WTC11 (cell line): ENCODE measurements at regions not wholly inside any gene's neighbourhood (a gene's known extent, or its start where the extent isn't known, plus 50 kb on each side); places are given as distances from the start of the nearest gene placed in this dataset.

Source experiments
- ATAC-seq: fragments of 200-7000 bp; cut with Tn5 transposase; 2 replicates; pipeline ENCODE4 v1.10.0; 2021; ENCODE audit warnings: mild to moderate bottlenecking, moderate library complexity
- CTCF ChIA-PET: fragments of 300-600 bp; sonication (Branson Sonifier 250); formaldehyde crosslinking; loops from one replicate; lab custom pipeline; 2021; ENCODE audit warnings: antibody characterized with exemption; lab: Charles Lee
- POLR2A ChIA-PET: fragments of 350-600 bp; sonication (Branson Sonifier 250); formaldehyde crosslinking; loops from one replicate; lab custom pipeline; 2021; ENCODE audit warnings: antibody characterized with exemption; lab: Charles Lee
- DNase-seq: peaks from one replicate; pipeline ENCODE4 v3.0.0; 2021; ENCODE audit warnings: low spot score
- H3K27ac Mint-ChIP-seq: 2 replicates; pipeline ENCODE4 v1.8.0; 2021; ENCODE audit warnings: mixed read lengths
- H3K27me3 Mint-ChIP-seq: 2 replicates; pipeline ENCODE4 v1.8.0; 2021; ENCODE audit warnings: low read depth, mild to moderate bottlenecking, moderate library complexity, mixed read lengths
- H3K36me3 Mint-ChIP-seq: 2 replicates; pipeline ENCODE4 v1.8.0; 2021; ENCODE audit warnings: mixed read lengths
- H3K4me1 Mint-ChIP-seq: 2 replicates; pipeline ENCODE4 v1.8.0; 2022; ENCODE audit warnings: mixed read lengths
- H3K4me3 Mint-ChIP-seq: 2 replicates; pipeline ENCODE4 v1.8.0; 2021; ENCODE audit warnings: mild to moderate bottlenecking, moderate library complexity, mixed read lengths
- H3K9me3 Mint-ChIP-seq: 2 replicates; pipeline ENCODE4 v1.8.0; 2021; ENCODE audit warnings: mixed read lengths
- CTCF ChIP-seq: fragments of 200-600 bp; IDR thresholded peaks from 2 replicates; pipeline ENCODE4 v1.8.0; 2022; ENCODE audit warnings: antibody characterized with exemption
- ERG ChIP-seq: fragments of 250-450 bp; sonication (Bioruptor Pico); IDR thresholded peaks from 2 replicates; pipeline ENCODE4 v1.8.0; 2021; ENCODE audit warnings: mild to moderate bottlenecking
- ETV6 ChIP-seq: sonication (generic); formaldehyde crosslinking; IDR thresholded peaks from 2 replicates; pipeline ENCODE4 v1.8.1; 2022; ENCODE audit warnings: mild to moderate bottlenecking, missing genetic modification reagents
- GABPB1 ChIP-seq: sonication (generic); formaldehyde crosslinking; IDR thresholded peaks from 2 replicates; pipeline ENCODE4 v1.8.1; 2023; ENCODE audit warnings: mild to moderate bottlenecking, missing genetic modification reagents
- GRHL2 ChIP-seq: fragments of 250-450 bp; sonication (Bioruptor Pico); IDR thresholded peaks from 2 replicates; pipeline ENCODE4 v1.8.0; 2022; ENCODE audit warnings: mild to moderate bottlenecking, moderate library complexity; ENCODE audit not compliant: insufficient replicate concordance, severe bottlenecking
- HMGA2 ChIP-seq: fragments of 250-450 bp; sonication (Bioruptor Pico); IDR thresholded peaks from 2 replicates; pipeline ENCODE4 v1.4.0; 2021; ENCODE audit warnings: mild to moderate bottlenecking, moderate library complexity
- JUN ChIP-seq: sonication (generic); formaldehyde crosslinking; IDR thresholded peaks from 2 replicates; pipeline ENCODE4 v1.8.0; 2023; ENCODE audit warnings: mild to moderate bottlenecking, missing genetic modification reagents
- KAT7 ChIP-seq: sonication (generic); formaldehyde crosslinking; IDR thresholded peaks from 2 replicates; pipeline ENCODE4 v1.8.1; 2023; ENCODE audit warnings: missing genetic modification reagents, mild to moderate bottlenecking, borderline replicate concordance
- MYBL2 ChIP-seq: sonication (generic); formaldehyde crosslinking; IDR thresholded peaks from 2 replicates; pipeline ENCODE4 v1.8.1; 2023; ENCODE audit warnings: mild to moderate bottlenecking, moderate library complexity, missing genetic modification reagents
- NFE2L1 ChIP-seq: sonication (generic); formaldehyde crosslinking; IDR thresholded peaks from 2 replicates; pipeline ENCODE4 v1.8.1; 2023; ENCODE audit warnings: missing genetic modification reagents
- NFYB ChIP-seq: sonication (generic); formaldehyde crosslinking; conservative IDR thresholded peaks from 2 replicates; pipeline ENCODE4 v1.8.0; 2022; ENCODE audit warnings: low read depth, missing genetic modification reagents
- PRRX2 ChIP-seq: fragments of 250-450 bp; sonication (Bioruptor Pico); IDR thresholded peaks from 2 replicates; pipeline ENCODE4 v1.8.0; 2021; ENCODE audit warnings: mild to moderate bottlenecking
- RORB ChIP-seq: fragments of 250-450 bp; sonication (Bioruptor Pico); IDR thresholded peaks from 2 replicates; pipeline ENCODE4 v1.9.0; 2021; ENCODE audit warnings: mild to moderate bottlenecking
- TCF7 ChIP-seq: sonication (generic); formaldehyde crosslinking; IDR thresholded peaks from 2 replicates; pipeline ENCODE4 v1.8.0; 2022; ENCODE audit warnings: mild to moderate bottlenecking, low read depth, missing genetic modification reagents, moderate library complexity
- TEAD1 ChIP-seq: sonication (generic); formaldehyde crosslinking; IDR thresholded peaks from 2 replicates; pipeline ENCODE4 v1.8.0; 2022; ENCODE audit warnings: mild to moderate bottlenecking, missing genetic modification reagents
- USF1 ChIP-seq: sonication (generic); formaldehyde crosslinking; IDR thresholded peaks from 2 replicates; pipeline ENCODE4 v1.8.0; 2022; ENCODE audit warnings: mild to moderate bottlenecking, missing genetic modification reagents
- ZMAT4 ChIP-seq: fragments of 250-450 bp; sonication (Bioruptor Pico); IDR thresholded peaks from 2 replicates; pipeline ENCODE4 v1.9.0; 2021; ENCODE audit warnings: mild to moderate bottlenecking
- ZNF317 ChIP-seq: sonication (generic); formaldehyde crosslinking; IDR thresholded peaks from 2 replicates; pipeline ENCODE4 v1.8.1; 2023; ENCODE audit warnings: low read depth, mild to moderate bottlenecking, moderate library complexity, missing genetic modification reagents, borderline replicate concordance
- ZNF423 ChIP-seq: fragments of 250-450 bp; sonication (Bioruptor Pico); IDR thresholded peaks from 2 replicates; pipeline ENCODE4 v2.1.2; 2022; ENCODE audit warnings: mild to moderate bottlenecking, moderate library complexity
- ZNF532 ChIP-seq: fragments of 250-450 bp; sonication (Bioruptor Pico); IDR thresholded peaks from 2 replicates; pipeline ENCODE4 v1.9.0; 2021; ENCODE audit warnings: mild to moderate bottlenecking, borderline replicate concordance
- ZSCAN18 ChIP-seq: fragments of 250-450 bp; sonication (Bioruptor Pico); IDR thresholded peaks from 2 replicates; pipeline ENCODE4 v2.1.2; 2022; ENCODE audit warnings: mild to moderate bottlenecking, moderate library complexity

GRCh38 chr4:18397681-18398390 lies 376.3 kb upstream of the LCORL start:
- peaks cover 4% of the 10 kb centered on the region for H3K9me3 Mint-ChIP-seq
- no peaks in the 10 kb centered on the region for H3K36me3 Mint-ChIP-seq
- CTCF ChIA-PET = no interaction called here
- H3K27ac Mint-ChIP-seq = no peak overlapping the region
- DNase-seq (no peak), ATAC-seq (peak; percentile 26; the same call in 1 of the 2 replicates)
- H3K4me1 Mint-ChIP-seq = peaks cover 23% of the 10 kb centered on the region
- TF ChIP-seq RORB (CRISPR knock-in tag) (no peak), TCF7 (CRISPR knock-in tag) (no peak), ZMAT4 (no peak), ETV6 (no peak), ZNF423 (no peak), NFE2L1 (CRISPR knock-in tag) (no peak), USF1 (CRISPR knock-in tag) (no peak), CTCF (no peak), GRHL2 (no peak), ZNF317 (CRISPR knock-in tag) (no peak), GABPB1 (CRISPR knock-in tag) (no peak), HMGA2 (CRISPR knock-in tag) (no peak), ERG (CRISPR knock-in tag) (no peak), NFYB (CRISPR knock-in tag) (no peak)
- POLR2A ChIA-PET = no interaction called here
- no peaks in the 10 kb centered on the region for H3K27me3 Mint-ChIP-seq
- no peak overlapping the region for H3K4me3 Mint-ChIP-seq

GRCh38 chr4:18394656-18395055 lies 373.1 kb upstream of the LCORL start:
- H3K4me3 Mint-ChIP-seq = no peak overlapping the region
- no peaks in the 10 kb centered on the region for H3K36me3 Mint-ChIP-seq
- H3K9me3 Mint-ChIP-seq = peaks cover 4% of the 10 kb centered on the region
- no peaks in the 10 kb centered on the region for H3K27me3 Mint-ChIP-seq
- ChIA-PET POLR2A (no interaction called here), CTCF (no interaction called here)
- peaks cover 31% of the 10 kb centered on the region for H3K4me1 Mint-ChIP-seq
- no peak overlapping the region for H3K27ac Mint-ChIP-seq
- ATAC-seq (no peak), DNase-seq (no peak)
- no peak for TF ChIP-seq TEAD1 (CRISPR knock-in tag)
- TF ChIP-seq ZSCAN18 (CRISPR knock-in tag) = no peak
- no peak for TF ChIP-seq JUN (CRISPR knock-in tag)
- no peak for TF ChIP-seq PRRX2 (CRISPR knock-in tag)
- TF ChIP-seq MYBL2 = no peak
- TF ChIP-seq KAT7 = no peak
- no peak for TF ChIP-seq ZNF317 (CRISPR knock-in tag)
- no peak for TF ChIP-seq ZNF532
- no peak for TF ChIP-seq ZMAT4
